Germinal center (tissue), 1 donor: ENCODE measurements at regions not wholly inside any gene's neighbourhood (a gene's known extent, or its start where the extent isn't known, plus 50 kb on each side); places are given as distances from the start of the nearest gene placed in this dataset.

Experiments used
- DNase-seq: peaks from one replicate; pipeline ENCODE4 v3.0.0; 2012; ENCODE audit warnings: mixed read lengths, low spot score

- no peak for DNase-seq
Observed at GRCh38 chr3:111311709-111312235, 230.2 kb upstream of the CD96 start.

DNA sequence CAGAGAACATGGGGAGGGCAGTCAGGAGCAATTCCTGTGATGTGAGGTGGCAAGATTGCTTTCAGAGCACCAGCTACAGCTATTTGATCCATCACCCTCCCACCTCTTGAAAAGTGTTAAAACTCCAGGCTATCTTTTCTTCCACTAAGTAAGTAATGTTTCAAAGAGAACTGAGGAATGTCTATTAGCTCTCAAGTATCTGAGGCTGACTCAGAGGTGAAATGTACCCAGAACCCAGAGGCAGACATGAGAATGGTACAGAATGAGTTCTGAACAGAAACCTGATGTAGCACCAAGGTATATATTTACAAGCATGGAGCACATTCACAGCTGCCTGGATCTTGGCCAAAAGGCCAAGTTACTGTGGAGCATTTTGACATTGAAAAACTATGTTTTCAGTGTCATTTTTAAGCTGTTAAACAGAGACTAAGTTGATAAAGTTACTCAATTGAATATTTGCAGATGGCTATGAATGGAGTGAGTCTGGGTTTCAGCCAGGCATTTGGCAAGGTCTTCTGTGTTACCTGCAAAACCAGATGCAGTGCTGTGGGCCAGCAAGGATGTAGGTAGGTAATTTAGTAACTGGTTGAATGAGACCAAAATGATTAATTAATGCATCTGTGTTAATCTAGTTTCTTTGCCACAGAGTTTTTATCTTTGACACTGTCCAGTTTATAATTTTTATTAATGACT is 227.7 kb upstream of the CD96 start:
- DNase-seq, result no peak

GRCh38 chr3:111314898-111315297 is 227.1 kb upstream of the CD96 start:
- DNase-seq, result no peak

GRCh38 chr3:111315930-111316587 is 225.9 kb upstream of the CD96 start:
- no peak for DNase-seq

DNA sequence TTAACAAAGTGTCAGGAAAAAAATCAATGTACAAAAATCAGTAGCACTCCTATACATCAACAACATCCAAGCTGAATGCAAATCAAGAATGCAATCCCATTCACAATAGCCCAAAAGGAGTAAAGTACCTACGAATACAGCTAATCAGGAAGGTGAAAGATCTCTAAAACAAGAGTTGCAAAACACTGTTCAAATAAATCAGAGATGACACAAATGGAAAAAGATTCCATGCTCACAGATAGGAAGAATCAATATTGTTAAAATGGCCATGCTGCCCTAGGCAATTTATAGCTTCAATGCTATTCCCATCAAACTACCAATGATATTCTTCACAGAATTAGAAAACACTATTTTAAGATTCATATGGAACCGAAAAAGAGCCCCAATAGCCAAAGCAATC is 223.7 kb upstream of the CD96 start:
- no peak for DNase-seq

DNA sequence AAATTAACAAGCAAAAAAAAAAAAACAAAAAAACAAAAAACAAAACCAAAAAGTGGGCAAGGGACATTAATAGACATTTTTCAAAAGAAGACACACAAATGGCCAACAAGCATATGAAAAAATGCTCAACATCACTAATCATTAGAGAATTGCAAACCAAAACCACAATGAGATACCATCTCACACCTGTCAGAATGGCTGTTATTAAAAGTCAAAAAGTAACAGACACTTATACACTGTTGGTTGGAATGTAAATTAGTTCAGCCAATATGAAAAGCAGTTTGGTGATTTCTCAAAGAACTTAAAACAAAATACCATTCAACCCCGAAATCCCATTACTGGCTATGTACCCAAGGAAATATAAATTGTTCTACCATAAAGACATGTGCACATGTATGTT is 222.4 kb upstream of the CD96 start:
- no peak for DNase-seq

DNA sequence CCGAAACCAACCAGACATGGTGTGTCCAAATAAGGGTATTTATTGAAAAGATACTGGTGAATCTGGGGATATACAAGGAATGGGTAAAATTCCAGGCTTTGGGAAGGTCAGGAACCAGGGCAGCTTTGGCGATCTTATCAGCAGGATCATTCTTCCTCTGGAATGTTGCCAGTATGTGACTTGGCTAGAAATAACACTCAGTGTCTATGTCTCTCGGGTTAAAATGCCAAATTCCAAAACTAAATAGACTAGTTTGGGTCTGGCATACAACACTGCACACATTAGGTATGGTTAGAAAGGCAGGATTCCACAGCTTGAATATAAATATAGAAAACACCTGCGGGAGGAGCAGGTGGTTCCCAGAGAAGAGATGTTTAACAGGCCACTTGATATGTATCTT is 220.2 kb upstream of the CD96 start:
- DNase-seq, result no peak

GRCh38 chr3:111323019-111323418 is 219.0 kb upstream of the CD96 start:
- DNase-seq, result no peak

GRCh38 chr3:111324151-111324550 is 217.8 kb upstream of the CD96 start:
- DNase-seq, result no peak

GRCh38 chr3:111324645-111325044 is 217.4 kb upstream of the CD96 start:
- DNase-seq, result no peak

GRCh38 chr3:111325160-111325718 is 216.8 kb upstream of the CD96 start:
- no peak for DNase-seq

GRCh38 chr3:111326144-111326995 is 215.6 kb upstream of the CD96 start:
- DNase-seq, result no peak

DNA sequence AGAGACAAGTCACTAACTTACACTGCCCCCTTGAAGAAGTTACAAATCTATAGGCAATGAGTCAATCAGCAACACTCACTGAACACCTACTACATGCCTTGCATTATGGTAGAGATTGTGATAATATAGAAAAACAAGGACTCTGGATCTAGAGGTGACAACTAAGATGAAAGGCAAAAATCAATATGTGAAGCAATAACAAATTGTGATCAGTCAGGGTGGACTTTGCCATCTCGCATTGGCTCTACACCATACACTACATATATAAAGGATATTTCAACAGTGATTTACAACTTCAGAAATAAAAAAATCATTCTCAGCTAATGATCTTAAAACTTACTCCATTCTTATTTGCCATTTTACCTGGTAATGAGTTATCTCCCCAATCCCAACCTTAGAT is 210.7 kb upstream of the CD96 start:
- no peak for DNase-seq

- DNase-seq, result no peak
Observed at GRCh38 chr3:111331912-111332311, 210.1 kb upstream of the CD96 start.

DNA sequence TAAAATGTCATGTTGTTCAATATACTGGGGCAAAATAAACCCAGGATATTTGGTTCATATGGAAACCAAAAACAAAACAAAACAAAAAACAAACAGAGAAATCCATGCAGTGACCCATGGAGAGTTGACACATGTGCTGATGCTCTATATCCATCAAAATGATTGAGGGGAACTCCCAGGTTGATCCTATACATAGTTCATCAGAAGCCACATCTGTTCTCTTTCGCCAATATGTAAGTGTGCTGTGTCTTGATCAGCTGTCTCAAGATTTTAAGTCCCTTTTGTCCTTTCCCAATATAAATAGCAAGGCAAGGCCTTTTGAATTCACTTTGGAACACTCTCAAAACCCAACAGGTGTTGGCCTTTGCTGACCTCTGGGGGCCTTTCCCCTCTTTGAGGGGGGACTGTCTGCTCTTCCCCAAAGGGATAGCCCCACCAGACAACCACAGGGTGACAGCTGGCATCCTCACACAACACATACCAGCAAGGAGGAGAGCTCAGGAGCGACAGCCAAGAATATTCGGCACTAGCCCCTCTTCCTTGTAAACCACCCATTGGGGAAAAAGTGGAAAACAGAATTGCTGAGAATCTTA is 209.4 kb upstream of the CD96 start:
- no peak for DNase-seq

DNA sequence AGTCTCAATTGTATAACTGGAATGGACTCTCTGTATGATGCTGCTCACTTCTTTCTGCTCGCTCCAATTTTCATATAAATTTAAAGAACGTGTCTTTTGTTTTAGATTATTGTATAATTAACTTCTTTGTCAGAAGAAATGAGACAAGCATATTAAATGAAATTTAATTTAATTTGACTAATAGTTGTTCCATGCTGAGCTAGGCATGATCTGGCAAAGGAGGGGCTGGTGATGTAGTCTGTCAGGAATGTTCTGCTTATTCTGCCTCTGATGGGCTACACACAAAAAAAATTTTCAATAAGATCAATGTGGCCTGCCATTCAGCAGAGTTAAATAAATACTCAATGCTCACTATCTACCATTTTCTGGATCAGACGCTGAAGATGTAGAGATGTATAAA is 208.4 kb upstream of the CD96 start:
- no peak for DNase-seq

- no peak for DNase-seq
Observed at GRCh38 chr3:111335512-111336303, 206.3 kb upstream of the CD96 start.

DNA sequence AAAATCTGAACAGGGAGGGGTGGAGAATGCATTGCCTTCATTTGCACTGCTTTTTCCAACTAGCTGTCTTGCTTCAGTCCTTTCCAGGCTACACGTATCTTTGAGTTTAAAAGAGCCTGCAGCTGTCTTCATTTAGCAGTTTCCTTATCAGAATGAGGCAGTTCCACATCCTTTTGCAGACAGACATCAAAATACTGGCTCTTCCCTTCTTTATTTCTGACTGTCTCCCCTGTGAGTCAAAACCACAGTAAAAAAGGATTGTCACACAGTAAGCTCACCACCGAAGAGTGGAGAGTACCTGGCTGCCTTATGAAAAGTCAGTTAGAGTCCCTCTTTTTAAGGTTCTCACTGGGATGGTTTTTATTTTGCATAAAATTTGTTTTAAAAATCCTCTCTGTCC is 205.5 kb upstream of the CD96 start:
- DNase-seq, result no peak

GRCh38 chr3:111338059-111338698 is 203.8 kb upstream of the CD96 start:
- DNase-seq, result peak; percentile 16

- no peak for DNase-seq
Observed at GRCh38 chr3:111339017-111339416, 203.0 kb upstream of the CD96 start.

- no peak for DNase-seq
Observed at GRCh38 chr3:111351334-111351733, 190.7 kb upstream of the CD96 start.
